ENCODE measurements at regions not wholly inside any gene's neighbourhood (a gene's known extent, or its start where the extent isn't known, plus 50 kb on each side); places are given as distances from the start of the nearest gene placed in this dataset.

GRCh38 chr20:12371990-12372389 is 454.3 kb downstream of the BTBD3 start:
- DNase-seq (ENCODE audit: low spot score), result no peak

DNA sequence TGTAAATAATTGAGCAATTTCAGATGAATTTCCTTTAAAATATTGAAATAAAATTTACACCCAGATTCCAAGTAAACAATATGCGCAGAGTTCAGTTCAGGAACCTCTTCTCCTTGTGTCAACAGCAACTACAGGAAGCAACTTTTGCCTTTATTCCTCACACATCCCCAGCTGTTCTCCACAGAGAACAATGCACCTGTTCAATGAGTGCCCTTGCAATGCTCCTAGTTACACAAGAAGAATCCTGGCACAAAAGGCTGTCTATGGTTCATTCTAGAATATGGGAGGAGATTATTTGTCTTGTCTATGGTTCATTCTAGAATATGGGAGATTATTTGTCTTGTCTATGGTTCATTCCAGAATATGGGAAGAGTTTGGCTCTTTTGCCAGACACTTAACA is 454.9 kb downstream of the BTBD3 start:
- DNase-seq (ENCODE audit: low spot score), result no peak

GRCh38 chr20:12375967-12376366 is 458.3 kb downstream of the BTBD3 start:
- no peak for DNase-seq (ENCODE audit: low spot score)

- no peak for DNase-seq (ENCODE audit: low spot score)
Observed at GRCh38 chr20:12383821-12384220, 466.1 kb downstream of the BTBD3 start.

- DNase-seq (ENCODE audit: low spot score), result no peak
Observed at GRCh38 chr20:12386821-12387220, 469.1 kb downstream of the BTBD3 start.

DNA sequence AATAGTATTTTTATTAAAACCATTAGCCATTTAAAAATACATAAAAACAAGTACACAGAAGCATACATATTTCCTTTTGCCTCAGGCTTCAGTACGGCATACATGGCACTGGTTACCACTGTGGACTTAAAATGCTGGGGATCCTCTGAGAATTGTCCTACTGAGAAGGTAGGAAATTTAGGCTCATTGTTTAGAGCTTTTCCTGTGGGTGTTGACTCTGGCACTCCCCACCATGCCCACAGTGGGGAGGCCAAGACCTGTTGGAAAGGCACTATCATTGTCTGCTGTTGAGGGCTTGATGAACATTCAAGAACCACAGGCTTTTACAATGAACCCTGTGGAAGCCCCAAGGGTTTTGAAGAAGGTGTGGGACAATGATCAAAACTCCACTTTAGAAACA is 473.4 kb downstream of the BTBD3 start:
- DNase-seq (ENCODE audit: low spot score), result no peak

- DNase-seq (ENCODE audit: low spot score), result no peak
Observed at GRCh38 chr20:12394786-12395185, 477.1 kb downstream of the BTBD3 start.

DNA sequence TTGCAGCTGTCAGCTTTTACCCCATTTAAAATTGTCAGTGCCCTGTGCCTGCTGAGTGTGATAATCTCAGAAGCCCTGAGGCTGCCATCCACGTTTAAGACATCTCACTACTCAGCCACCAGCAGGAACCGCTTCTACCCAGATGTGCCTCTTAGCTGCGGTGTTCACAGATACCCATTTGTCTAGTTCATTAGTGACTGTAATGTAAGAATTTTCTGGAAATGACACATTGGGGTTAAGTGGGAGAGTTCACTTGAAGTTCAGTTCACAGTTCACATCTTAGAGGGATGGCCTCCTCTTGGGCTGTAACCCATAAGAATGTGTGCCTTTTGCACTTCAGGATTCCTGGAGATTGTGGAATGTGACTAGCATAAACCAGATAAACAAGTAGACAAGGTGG is 477.7 kb downstream of the BTBD3 start:
- no peak for DNase-seq (ENCODE audit: low spot score)

DNA sequence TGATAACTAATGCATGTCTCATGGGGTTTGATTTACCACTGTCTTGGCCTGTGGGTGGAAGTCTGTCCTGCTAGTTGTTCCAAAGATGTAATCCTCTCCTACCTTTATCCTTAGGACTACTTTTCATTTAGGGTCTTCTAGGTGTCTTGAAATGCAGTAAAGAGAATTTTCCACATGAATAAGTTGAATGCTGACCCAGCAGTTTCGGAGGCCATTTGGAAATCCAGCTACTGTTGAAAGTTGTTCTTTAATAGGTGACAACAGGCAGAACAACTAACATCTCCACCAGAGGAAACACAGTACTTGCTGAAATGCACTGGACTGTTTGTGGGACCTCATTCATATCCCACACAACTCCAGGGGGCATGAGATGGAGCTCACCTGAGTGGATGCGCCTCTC is 478.1 kb downstream of the BTBD3 start:
- DNase-seq (ENCODE audit: low spot score), result no peak

DNA sequence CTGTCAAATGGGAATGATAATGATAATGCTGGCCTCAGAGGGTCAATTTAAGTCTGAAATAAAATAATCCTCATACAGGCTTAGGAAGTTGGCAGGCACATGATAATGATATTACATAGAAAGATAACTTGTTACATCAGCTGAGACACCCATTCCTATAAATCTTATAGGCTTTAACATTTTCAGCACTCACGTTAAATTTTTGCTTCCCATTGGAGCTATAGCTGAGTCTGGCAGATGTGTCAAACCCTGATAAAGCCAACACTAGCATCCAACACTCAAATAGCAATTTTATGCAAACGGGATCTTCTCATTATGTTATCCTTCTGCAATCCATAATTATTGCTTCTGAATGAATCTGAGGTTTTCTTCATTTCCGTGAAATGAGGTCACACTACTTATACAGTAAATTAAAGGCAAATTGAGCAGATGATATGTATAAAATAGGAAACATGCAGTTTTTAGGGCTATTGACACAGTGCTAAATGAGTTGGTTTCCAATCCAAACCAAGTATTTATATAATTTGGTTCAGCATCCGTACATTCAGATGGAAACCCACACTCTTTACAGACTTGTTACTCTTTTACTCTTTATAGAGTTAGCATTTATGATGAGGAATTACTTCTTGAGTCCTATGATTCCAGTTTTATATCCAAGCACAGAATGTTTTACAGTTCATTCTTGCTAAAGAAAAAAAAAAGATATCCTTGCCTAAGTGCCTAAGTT is 481.6 kb downstream of the BTBD3 start:
- no peak for DNase-seq (ENCODE audit: low spot score)

DNA sequence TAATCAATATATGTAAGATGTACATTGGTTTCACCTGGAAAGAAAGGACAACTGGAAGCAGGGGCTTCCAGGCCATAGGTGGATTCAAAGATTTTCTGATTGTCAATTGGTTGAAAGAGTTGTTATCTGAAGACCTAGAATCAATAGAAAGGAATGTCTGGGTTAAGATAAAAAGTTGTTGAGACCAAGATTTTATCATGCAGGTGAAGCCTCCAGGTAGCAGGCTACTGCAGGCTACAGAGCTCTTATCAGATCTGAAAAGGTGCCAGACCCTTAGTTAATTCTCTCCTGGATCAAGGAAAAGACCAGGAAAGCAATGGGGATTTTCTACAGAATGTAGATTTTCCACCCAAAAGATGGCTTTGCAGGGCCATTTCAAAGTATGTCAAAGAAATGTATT is 487.2 kb downstream of the BTBD3 start:
- no peak for DNase-seq (ENCODE audit: low spot score)

DNA sequence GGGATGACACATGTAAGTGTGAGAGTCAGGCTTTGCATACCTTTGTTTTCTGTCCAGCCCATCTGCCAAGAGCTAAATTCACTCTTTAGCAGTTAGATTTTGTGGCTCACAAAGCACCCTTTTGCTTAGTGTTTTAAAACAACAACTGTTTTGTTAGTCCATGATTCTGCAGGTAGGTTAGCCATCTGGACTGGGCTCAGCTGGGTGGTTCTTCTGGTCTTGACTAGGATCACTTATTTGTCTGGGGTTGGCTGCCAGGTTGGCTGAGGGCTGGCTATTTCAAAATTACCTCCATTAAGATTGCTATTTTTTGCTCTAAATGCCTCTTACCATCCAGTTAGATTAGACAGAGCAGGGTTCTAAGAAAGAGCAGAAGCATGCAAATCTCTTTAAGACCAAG is 489.3 kb downstream of the BTBD3 start:
- no peak for DNase-seq (ENCODE audit: low spot score)

GRCh38 chr20:12409501-12409900 is 491.8 kb downstream of the BTBD3 start:
- no peak for DNase-seq (ENCODE audit: low spot score)

DNA sequence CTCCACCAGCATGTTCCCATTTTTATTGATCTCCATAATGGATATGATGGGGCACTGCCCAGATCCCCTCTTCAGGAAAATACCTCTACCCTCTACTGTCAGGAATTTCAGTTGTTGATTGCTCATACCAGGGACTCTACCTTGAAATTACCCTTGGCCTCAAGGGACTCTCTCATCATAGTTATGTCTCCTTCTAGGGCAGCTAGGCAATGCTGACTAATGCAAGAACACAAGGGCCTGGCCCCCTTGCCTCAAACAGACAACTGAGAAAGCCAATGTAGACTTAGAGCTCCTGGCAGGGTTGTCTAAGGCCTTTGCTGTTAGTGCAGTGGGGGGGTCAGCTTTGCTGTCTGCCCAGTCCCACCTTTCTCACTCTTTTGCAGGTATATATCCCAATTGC is 493.1 kb downstream of the BTBD3 start:
- DNase-seq (ENCODE audit: low spot score), result no peak

GRCh38 chr20:12411246-12411940 is 493.7 kb downstream of the BTBD3 start:
- no peak for DNase-seq (ENCODE audit: low spot score)

DNA sequence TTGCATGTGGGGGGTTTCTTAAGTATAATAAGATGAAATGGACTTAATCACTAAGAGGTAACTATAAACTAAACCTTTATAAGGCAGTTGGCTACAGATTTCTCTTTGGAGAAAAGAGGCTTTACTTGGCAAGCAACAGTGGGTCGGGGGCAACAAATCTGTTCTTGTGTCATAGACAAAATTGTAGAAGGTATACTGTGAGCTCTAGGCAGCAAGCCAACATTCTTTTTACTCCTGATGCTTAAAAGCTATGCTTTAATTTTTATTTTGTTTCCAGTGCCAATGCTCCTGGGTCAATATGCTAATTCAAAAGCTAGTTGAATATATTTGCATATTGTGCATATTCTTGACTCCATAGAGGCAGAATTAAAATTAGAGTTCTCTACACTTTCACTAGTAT is 495.4 kb downstream of the BTBD3 start:
- DNase-seq (ENCODE audit: low spot score), result no peak

DNA sequence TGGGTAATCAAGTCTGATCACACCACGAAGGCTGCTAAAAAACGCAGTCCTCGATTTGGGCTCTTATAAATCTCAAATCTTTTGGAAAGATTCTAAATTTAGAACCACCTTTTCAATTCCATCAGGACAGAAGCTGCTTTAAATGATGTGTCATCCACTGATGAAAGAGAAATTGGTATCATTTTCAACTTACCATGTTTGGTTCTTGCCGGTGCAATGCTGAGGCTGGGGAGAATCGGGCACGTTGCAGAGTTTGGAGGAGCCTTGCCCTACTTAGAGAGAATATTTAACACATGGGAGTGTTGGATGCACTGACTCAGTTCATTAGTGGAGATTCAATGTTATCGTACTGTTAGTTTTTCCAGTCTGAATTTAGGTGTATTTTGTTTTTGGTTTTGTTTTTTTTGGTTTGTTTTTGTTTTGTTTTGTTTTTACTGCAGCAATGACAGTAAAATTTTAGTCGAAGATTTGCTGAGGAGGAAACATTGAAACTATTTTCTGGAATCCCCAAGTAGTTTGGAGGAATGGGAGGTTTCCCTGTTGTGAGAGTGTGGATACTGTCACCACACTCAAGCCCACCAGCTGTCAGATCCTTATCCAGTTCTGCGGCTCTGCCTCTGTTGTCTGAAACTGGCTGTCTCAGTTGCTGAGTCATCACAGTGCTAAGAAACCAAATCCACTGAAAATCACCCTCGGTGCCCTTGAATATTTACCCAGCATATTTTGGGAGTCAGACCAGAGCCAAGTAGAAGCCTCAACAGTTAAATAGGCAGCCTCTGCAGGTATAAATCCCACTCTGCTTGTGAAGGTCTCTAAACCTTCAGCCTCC is 497.0 kb downstream of the BTBD3 start:
- DNase-seq (ENCODE audit: low spot score), result peak; percentile 70

DNA sequence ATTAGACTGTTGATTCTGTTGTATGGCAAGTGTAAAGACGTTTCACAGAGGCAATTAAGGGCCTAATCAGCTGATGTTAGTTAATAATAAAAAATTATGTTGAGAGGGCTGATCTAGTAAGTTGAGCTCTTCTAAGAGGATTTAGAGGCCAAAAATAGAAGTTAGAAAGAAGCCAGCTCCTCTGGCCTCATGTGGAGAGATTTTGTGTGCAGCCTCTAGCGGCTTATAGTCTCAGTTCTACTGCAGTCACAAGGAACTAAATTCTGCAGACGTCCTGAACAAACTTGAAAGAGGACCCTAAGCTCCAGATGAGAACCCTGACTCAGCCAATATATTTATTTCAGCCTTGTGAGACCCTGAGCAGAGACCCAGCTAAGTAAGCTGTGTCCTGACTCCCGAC is 498.6 kb downstream of the BTBD3 start:
- DNase-seq (ENCODE audit: low spot score), result no peak

DNA sequence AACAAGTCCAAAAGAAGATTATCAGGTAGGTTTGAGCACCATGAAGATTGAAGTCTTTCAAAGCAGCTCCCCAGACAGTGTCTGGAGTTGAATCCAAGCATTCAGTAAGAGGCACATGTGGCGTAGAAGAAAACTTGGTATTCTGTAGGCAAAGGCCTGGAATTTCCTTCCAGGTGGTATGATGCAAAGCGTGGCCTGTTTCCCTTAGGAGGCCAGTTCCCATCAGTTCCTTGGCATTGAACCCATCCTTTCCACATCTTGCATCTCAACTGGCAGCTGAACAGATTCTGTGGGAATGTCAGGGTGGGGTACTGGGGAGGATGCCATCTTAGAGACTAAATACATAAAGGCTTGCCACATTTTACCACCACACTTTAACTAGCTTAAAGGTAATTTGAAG is 516.0 kb downstream of the BTBD3 start:
- no peak for DNase-seq (ENCODE audit: low spot score)

DNA sequence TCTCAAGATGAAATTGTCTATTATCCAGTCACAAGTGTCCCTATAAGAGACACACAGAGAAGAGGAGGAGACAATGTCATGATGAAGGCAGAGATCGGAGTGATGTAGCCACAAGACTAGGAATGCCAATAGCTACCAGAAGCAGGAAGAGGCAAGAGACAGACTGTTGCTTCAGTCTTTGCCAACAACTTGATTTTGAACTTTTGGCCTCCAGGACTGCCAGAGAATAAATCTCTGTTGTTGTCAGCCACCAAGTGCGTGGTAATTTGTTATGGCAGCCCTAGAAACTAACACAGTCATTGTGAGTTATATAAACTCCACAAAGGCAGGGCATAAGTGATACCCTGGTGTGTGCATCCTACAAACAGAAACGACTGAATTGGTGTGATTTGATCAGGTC is 517.0 kb downstream of the BTBD3 start:
- no peak for DNase-seq (ENCODE audit: low spot score)

- no peak for DNase-seq (ENCODE audit: low spot score)
Observed at GRCh38 chr20:12435268-12435667, 517.6 kb downstream of the BTBD3 start.

DNA sequence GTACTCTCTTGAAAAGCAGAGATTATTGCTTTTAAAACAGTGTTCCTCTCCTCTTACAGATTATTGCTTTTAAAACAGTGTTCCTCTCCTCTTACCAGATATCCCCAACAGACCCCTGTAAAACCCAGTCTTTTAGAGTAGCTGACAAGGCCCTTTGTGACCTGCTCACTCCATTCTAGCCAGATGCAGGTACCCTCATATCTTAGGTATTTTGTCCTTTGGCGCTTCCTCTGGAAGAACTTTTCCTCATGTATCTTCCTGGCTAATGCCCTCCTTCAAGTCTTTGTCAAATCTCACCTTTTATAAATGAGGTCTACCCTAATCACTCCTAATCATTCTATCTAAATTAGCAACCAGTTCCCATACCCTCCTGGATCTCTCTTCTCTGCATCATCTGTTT is 536.0 kb downstream of the BTBD3 start:
- DNase-seq (ENCODE audit: low spot score), result no peak

DNA sequence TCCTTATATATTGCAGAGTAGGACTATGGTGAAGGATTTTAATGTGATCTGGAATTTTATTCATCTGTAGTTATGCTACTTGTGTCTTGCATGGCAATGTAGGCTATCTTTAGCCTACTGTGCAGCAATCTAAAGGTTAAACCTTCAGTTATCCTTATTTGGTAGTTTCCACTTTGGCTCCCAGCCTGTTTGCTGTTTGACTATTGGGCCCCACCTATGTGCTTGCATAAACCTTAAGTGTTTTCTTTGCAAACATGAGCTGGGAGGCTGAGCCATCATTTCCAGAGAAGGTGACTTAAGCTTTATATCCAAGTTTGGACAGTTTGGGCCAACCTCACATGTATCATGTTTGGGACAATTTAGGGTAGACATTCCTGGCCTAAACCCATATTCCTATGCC is 537.5 kb downstream of the BTBD3 start:
- DNase-seq (ENCODE audit: low spot score), result no peak

Measured in putamen (tissue), 1 donor.